ENCODE measurements at regions not wholly inside any gene's neighbourhood (a gene's known extent, or its start where the extent isn't known, plus 50 kb on each side); places are given as distances from the start of the nearest gene placed in this dataset.

GRCh38 chr4:34170946-34171345 lies 2073.4 kb downstream of the ARAP2 start:
- no peak for ATAC-seq
- Mint-ChIP-seq H3K4me3 (no peak overlapping the region), H3K27ac (no peak overlapping the region), H3K4me1 (no peaks in the 10 kb centered on the region), H3K27me3 (no peaks in the 10 kb centered on the region), H3K9me3 (ENCODE audit: low read depth) (peaks cover 18% of the 10 kb centered on the region), H3K36me3 (no peaks in the 10 kb centered on the region)
- no peak for DNase-seq
- CTCF ChIA-PET: no interaction called here

GRCh38 chr4:34176609-34177008 lies 2067.7 kb downstream of the ARAP2 start:
- ATAC-seq (no peak), DNase-seq (no peak)
- Mint-ChIP-seq H3K27me3 (no peaks in the 10 kb centered on the region), H3K36me3 (no peaks in the 10 kb centered on the region), H3K4me3 (no peak overlapping the region), H3K4me1 (no peaks in the 10 kb centered on the region), H3K9me3 (ENCODE audit: low read depth) (peaks cover 11% of the 10 kb centered on the region), H3K27ac (no peak overlapping the region)
- CTCF ChIA-PET: no interaction called here

- Mint-ChIP-seq H3K27ac (no peak overlapping the region), H3K27me3 (no peaks in the 10 kb centered on the region), H3K4me1 (no peaks in the 10 kb centered on the region), H3K36me3 (peaks cover 2% of the 10 kb centered on the region), H3K4me3 (no peak overlapping the region), H3K9me3 (ENCODE audit: low read depth) (peaks cover 14% of the 10 kb centered on the region)
- ATAC-seq: no peak
- DNase-seq: no peak
- CTCF ChIA-PET: no interaction called here
Measured at GRCh38 chr4:34178476-34178875, 2065.8 kb downstream of the ARAP2 start.

GRCh38 chr4:34181311-34181841 lies 2062.9 kb downstream of the ARAP2 start:
- H3K27ac Mint-ChIP-seq: no peak overlapping the region
- H3K9me3 Mint-ChIP-seq (ENCODE audit: low read depth): peaks cover 5% of the 10 kb centered on the region

GRCh38 chr4:34181891-34182290 lies 2062.4 kb downstream of the ARAP2 start:
- Mint-ChIP-seq H3K4me3 (no peak overlapping the region), H3K36me3 (peaks cover 2% of the 10 kb centered on the region), H3K4me1 (no peaks in the 10 kb centered on the region), H3K27ac (no peak overlapping the region), H3K9me3 (ENCODE audit: low read depth) (peaks cover 5% of the 10 kb centered on the region), H3K27me3 (no peaks in the 10 kb centered on the region)
- DNase-seq (no peak), ATAC-seq (no peak)
- CTCF ChIA-PET: no interaction called here

More at GRCh38 chr4:34181311-34181841, 2062.9 kb downstream of the ARAP2 start:
- H3K4me1 Mint-ChIP-seq: no peaks in the 10 kb centered on the region
- H3K4me3 Mint-ChIP-seq: no peak overlapping the region
- ATAC-seq (no peak), DNase-seq (no peak)
- no peaks in the 10 kb centered on the region for H3K27me3 Mint-ChIP-seq
- H3K36me3 Mint-ChIP-seq: peaks cover 2% of the 10 kb centered on the region
- CTCF ChIA-PET: no interaction called here

GRCh38 chr4:34182306-34182705 lies 2062.0 kb downstream of the ARAP2 start:
- Mint-ChIP-seq H3K4me1 (no peaks in the 10 kb centered on the region), H3K4me3 (no peak overlapping the region), H3K27ac (no peak overlapping the region), H3K27me3 (no peaks in the 10 kb centered on the region), H3K9me3 (ENCODE audit: low read depth) (peaks cover 5% of the 10 kb centered on the region), H3K36me3 (peaks cover 2% of the 10 kb centered on the region)
- DNase-seq: no peak
- ATAC-seq: no peak
- CTCF ChIA-PET: no interaction called here

- DNase-seq (no peak), ATAC-seq (no peak)
- peaks cover 2% of the 10 kb centered on the region for H3K36me3 Mint-ChIP-seq
- H3K27me3 Mint-ChIP-seq: no peaks in the 10 kb centered on the region
- H3K27ac Mint-ChIP-seq: no peak overlapping the region
- H3K4me1 Mint-ChIP-seq: no peaks in the 10 kb centered on the region
- peaks cover 5% of the 10 kb centered on the region for H3K9me3 Mint-ChIP-seq (ENCODE audit: low read depth)
- CTCF ChIA-PET: no interaction called here
- H3K4me3 Mint-ChIP-seq: no peak overlapping the region
Measured at GRCh38 chr4:34183926-34184325, 2060.4 kb downstream of the ARAP2 start.

- no peaks in the 10 kb centered on the region for H3K27me3 Mint-ChIP-seq
- DNase-seq (no peak), ATAC-seq (no peak)
- H3K27ac Mint-ChIP-seq: no peak overlapping the region
- CTCF ChIA-PET: no interaction called here
- no peak overlapping the region for H3K4me3 Mint-ChIP-seq
- H3K4me1 Mint-ChIP-seq: no peaks in the 10 kb centered on the region
- peaks cover 2% of the 10 kb centered on the region for H3K9me3 Mint-ChIP-seq (ENCODE audit: low read depth)
- H3K36me3 Mint-ChIP-seq: no peaks in the 10 kb centered on the region
Measured at GRCh38 chr4:34187056-34187455, 2057.3 kb downstream of the ARAP2 start.

- H3K9me3 Mint-ChIP-seq (ENCODE audit: low read depth): peaks cover 2% of the 10 kb centered on the region
- no peaks in the 10 kb centered on the region for H3K4me1 Mint-ChIP-seq
- H3K27me3 Mint-ChIP-seq: no peaks in the 10 kb centered on the region
- no peak for DNase-seq
- no peak for ATAC-seq
- CTCF ChIA-PET: no interaction called here
- H3K36me3 Mint-ChIP-seq: no peaks in the 10 kb centered on the region
- H3K4me3 Mint-ChIP-seq: no peak overlapping the region
- no peak overlapping the region for H3K27ac Mint-ChIP-seq
Measured at GRCh38 chr4:34191443-34191842, 2052.9 kb downstream of the ARAP2 start.

- Mint-ChIP-seq H3K4me1 (no peaks in the 10 kb centered on the region), H3K27me3 (no peaks in the 10 kb centered on the region), H3K27ac (no peak overlapping the region), H3K9me3 (ENCODE audit: low read depth) (peaks cover 2% of the 10 kb centered on the region), H3K4me3 (no peak overlapping the region), H3K36me3 (no peaks in the 10 kb centered on the region)
- DNase-seq: no peak
- no peak for ATAC-seq
- CTCF ChIA-PET: no interaction called here
Measured at GRCh38 chr4:34193451-34194154, 2050.7 kb downstream of the ARAP2 start.

- CTCF ChIA-PET: no interaction called here
- Mint-ChIP-seq H3K27me3 (no peaks in the 10 kb centered on the region), H3K4me1 (no peaks in the 10 kb centered on the region), H3K4me3 (no peak overlapping the region), H3K9me3 (ENCODE audit: low read depth) (peaks cover under 1% of the 10 kb centered on the region), H3K36me3 (no peaks in the 10 kb centered on the region), H3K27ac (no peak overlapping the region)
- ATAC-seq (no peak), DNase-seq (no peak)
Measured at GRCh38 chr4:34194585-34194984, 2049.7 kb downstream of the ARAP2 start.

GRCh38 chr4:34196375-34196774 lies 2047.9 kb downstream of the ARAP2 start:
- Mint-ChIP-seq H3K4me1 (no peaks in the 10 kb centered on the region), H3K27me3 (no peaks in the 10 kb centered on the region), H3K36me3 (no peaks in the 10 kb centered on the region), H3K9me3 (ENCODE audit: low read depth) (peaks cover 6% of the 10 kb centered on the region), H3K4me3 (no peak overlapping the region), H3K27ac (no peak overlapping the region)
- ATAC-seq: no peak
- DNase-seq: no peak
- CTCF ChIA-PET: no interaction called here

GRCh38 chr4:34198966-34199365 lies 2045.3 kb downstream of the ARAP2 start:
- CTCF ChIA-PET: no interaction called here
- H3K4me3 Mint-ChIP-seq: no peak overlapping the region
- no peaks in the 10 kb centered on the region for H3K4me1 Mint-ChIP-seq
- no peak overlapping the region for H3K27ac Mint-ChIP-seq
- H3K27me3 Mint-ChIP-seq: no peaks in the 10 kb centered on the region
- DNase-seq: no peak
- no peaks in the 10 kb centered on the region for H3K36me3 Mint-ChIP-seq
- H3K9me3 Mint-ChIP-seq (ENCODE audit: low read depth): peaks cover 7% of the 10 kb centered on the region
- no peak for ATAC-seq

- no peak overlapping the region for H3K4me3 Mint-ChIP-seq
- H3K36me3 Mint-ChIP-seq: no peaks in the 10 kb centered on the region
- H3K9me3 Mint-ChIP-seq (ENCODE audit: low read depth): peaks cover 9% of the 10 kb centered on the region
- no peak overlapping the region for H3K27ac Mint-ChIP-seq
- CTCF ChIA-PET: no interaction called here
- DNase-seq (no peak), ATAC-seq (no peak)
- no peaks in the 10 kb centered on the region for H3K27me3 Mint-ChIP-seq
- H3K4me1 Mint-ChIP-seq: no peaks in the 10 kb centered on the region
Measured at GRCh38 chr4:34200535-34200934, 2043.8 kb downstream of the ARAP2 start.

- H3K27me3 Mint-ChIP-seq: no peaks in the 10 kb centered on the region
- ATAC-seq (no peak), DNase-seq (no peak)
- no peak overlapping the region for H3K4me3 Mint-ChIP-seq
- no peaks in the 10 kb centered on the region for H3K4me1 Mint-ChIP-seq
- no peak overlapping the region for H3K27ac Mint-ChIP-seq
- CTCF ChIA-PET: no interaction called here
- H3K9me3 Mint-ChIP-seq (ENCODE audit: low read depth): peaks cover 11% of the 10 kb centered on the region
- no peaks in the 10 kb centered on the region for H3K36me3 Mint-ChIP-seq
Measured at GRCh38 chr4:34202154-34202553, 2042.2 kb downstream of the ARAP2 start.
